ENCODE measurements at regions not wholly inside any gene's neighbourhood (a gene's known extent, or its start where the extent isn't known, plus 50 kb on each side); places are given as distances from the start of the nearest gene placed in this dataset.

GRCh38 chr3:78052746-78053145, 1012.8 kb downstream of the ROBO2 start:
- Histone ChIP-seq H3K36me3 (ENCODE audit: control insufficient read depth in 2 of 2, extremely low read depth in 1 of 2, insufficient read depth in 2 of 2, low read length in 2 of 2) (no peaks in the 10 kb centered on the region), H2AFZ (ENCODE audit: low read depth, low read length) (no peak overlapping the region), H3K4me2 (ENCODE audit: insufficient read depth, low read length) (no peak overlapping the region), H4K20me1 (replicated peaks; ENCODE audit: control insufficient read depth, extremely low read depth, insufficient read depth, low read length) (no peaks in the 10 kb centered on the region), H3K79me2 (ENCODE audit: control insufficient read depth, insufficient read depth, low read length) (no peaks in the 10 kb centered on the region), H3K9ac (replicated peaks; ENCODE audit: extremely low read depth, insufficient read depth, low read length) (no peak overlapping the region), H3K9me1 (replicated peaks; ENCODE audit: control insufficient read depth, extremely low read depth, insufficient read depth, low read length) (no peaks in the 10 kb centered on the region), H3K4me1 (ENCODE audit: control insufficient read depth, extremely low read depth, insufficient read depth, low read length) (no peaks in the 10 kb centered on the region), H3K9me3 (replicated peaks; ENCODE audit: control insufficient read depth, insufficient read depth, low read length) (no peaks in the 10 kb centered on the region), H3K27ac (ENCODE audit: insufficient read depth, low read depth, low read length) (no peak overlapping the region), H3K4me3 (replicated peaks in 1 of 3; ENCODE audit: insufficient read depth in 1 of 3, low read depth in 1 of 3, low read length in 3 of 3) (no peak overlapping the region), H3K27me3 (ENCODE audit: control insufficient read depth in 2 of 2, insufficient read depth in 2 of 2, low read length in 2 of 2) (no peaks in the 10 kb centered on the region)
- intact Hi-C loops (cut with micrococcal nuclease) (no loop called here), dilution Hi-C loops (cut with MboI; ENCODE audit: extremely low pct_ligation_motif_present, low sequenced_read_pairs) (no loop called here)
- POLR2A ChIA-PET = no interaction called here
- TF ChIP-seq, protein P1, sequence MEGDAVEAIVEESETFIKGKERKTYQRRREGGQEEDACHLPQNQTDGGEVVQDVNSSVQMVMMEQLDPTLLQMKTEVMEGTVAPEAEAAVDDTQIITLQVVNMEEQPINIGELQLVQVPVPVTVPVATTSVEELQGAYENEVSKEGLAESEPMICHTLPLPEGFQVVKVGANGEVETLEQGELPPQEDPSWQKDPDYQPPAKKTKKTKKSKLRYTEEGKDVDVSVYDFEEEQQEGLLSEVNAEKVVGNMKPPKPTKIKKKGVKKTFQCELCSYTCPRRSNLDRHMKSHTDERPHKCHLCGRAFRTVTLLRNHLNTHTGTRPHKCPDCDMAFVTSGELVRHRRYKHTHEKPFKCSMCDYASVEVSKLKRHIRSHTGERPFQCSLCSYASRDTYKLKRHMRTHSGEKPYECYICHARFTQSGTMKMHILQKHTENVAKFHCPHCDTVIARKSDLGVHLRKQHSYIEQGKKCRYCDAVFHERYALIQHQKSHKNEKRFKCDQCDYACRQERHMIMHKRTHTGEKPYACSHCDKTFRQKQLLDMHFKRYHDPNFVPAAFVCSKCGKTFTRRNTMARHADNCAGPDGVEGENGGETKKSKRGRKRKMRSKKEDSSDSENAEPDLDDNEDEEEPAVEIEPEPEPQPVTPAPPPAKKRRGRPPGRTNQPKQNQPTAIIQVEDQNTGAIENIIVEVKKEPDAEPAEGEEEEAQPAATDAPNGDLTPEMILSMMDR (IDR thresholded peaks at IDR 0.05; ENCODE audit: extremely low read depth in 1 of 2, insufficient read depth in 1 of 2, low read depth in 1 of 2, low read length in 2 of 2) = no peak
- TF ChIP-seq POLR2AphosphoS5 (IDR thresholded peaks at IDR 0.05; ENCODE audit: insufficient read depth, low read depth, low read length) (no peak), GATA2 (IDR thresholded peaks at IDR 0.05; ENCODE audit: insufficient read depth, insufficient read length, low read depth, low read length) (no peak)
- DNase-seq (ENCODE audit: low read depth, low spot score) (no peak), FAIRE-seq (no peak)
- BruUV-seq (replicated peaks) = no TSS peak
- CTCF ChIA-PET = no interaction called here

- ChIA-PET CTCF (no interaction called here), POLR2A (no interaction called here)
- no peak for FAIRE-seq
- Histone ChIP-seq H3K4me3 (replicated peaks in 1 of 3; ENCODE audit: insufficient read depth in 1 of 3, low read depth in 1 of 3, low read length in 3 of 3) (no peak overlapping the region), H3K27ac (ENCODE audit: insufficient read depth, low read depth, low read length) (no peak overlapping the region), H3K9me3 (replicated peaks; ENCODE audit: control insufficient read depth, insufficient read depth, low read length) (no peaks in the 10 kb centered on the region), H4K20me1 (replicated peaks; ENCODE audit: control insufficient read depth, extremely low read depth, insufficient read depth, low read length) (no peaks in the 10 kb centered on the region), H3K9me1 (replicated peaks; ENCODE audit: control insufficient read depth, extremely low read depth, insufficient read depth, low read length) (no peaks in the 10 kb centered on the region), H3K4me1 (ENCODE audit: control insufficient read depth, extremely low read depth, insufficient read depth, low read length) (no peaks in the 10 kb centered on the region), H3K4me2 (ENCODE audit: insufficient read depth, low read length) (no peak overlapping the region), H3K36me3 (ENCODE audit: control insufficient read depth in 2 of 2, extremely low read depth in 1 of 2, insufficient read depth in 2 of 2, low read length in 2 of 2) (no peaks in the 10 kb centered on the region), H3K9ac (replicated peaks; ENCODE audit: extremely low read depth, insufficient read depth, low read length) (no peak overlapping the region), H2AFZ (ENCODE audit: low read depth, low read length) (no peak overlapping the region), H3K79me2 (ENCODE audit: control insufficient read depth, insufficient read depth, low read length) (no peaks in the 10 kb centered on the region), H3K27me3 (ENCODE audit: control insufficient read depth in 2 of 2, insufficient read depth in 2 of 2, low read length in 2 of 2) (no peaks in the 10 kb centered on the region)
- dilution Hi-C loops (cut with MboI; ENCODE audit: extremely low pct_ligation_motif_present, low sequenced_read_pairs) (no loop called here), intact Hi-C loops (cut with micrococcal nuclease) (no loop called here)
- TF ChIP-seq GATA2 (IDR thresholded peaks at IDR 0.05; ENCODE audit: insufficient read depth, insufficient read length, low read depth, low read length) (no peak), POLR2AphosphoS5 (IDR thresholded peaks at IDR 0.05; ENCODE audit: insufficient read depth, low read depth, low read length) (no peak), EZH2 (IDR thresholded peaks at IDR 0.05; ENCODE audit: borderline replicate concordance, low read depth, low read length, severe bottlenecking) (no peak), MYC (IDR thresholded peaks at IDR 0.05; ENCODE audit: low read depth, low read length) (no peak), FOS (IDR thresholded peaks at IDR 0.05; ENCODE audit: borderline replicate concordance, insufficient read depth, low read length) (no peak), JUN (IDR thresholded peaks at IDR 0.05; ENCODE audit: borderline replicate concordance, insufficient read depth, insufficient read length, low read depth) (no peak), POLR2A (IDR thresholded peaks at IDR 0.05; ENCODE audit: low read depth, low read length) (no peak)
- TF ChIP-seq, protein P2, sequence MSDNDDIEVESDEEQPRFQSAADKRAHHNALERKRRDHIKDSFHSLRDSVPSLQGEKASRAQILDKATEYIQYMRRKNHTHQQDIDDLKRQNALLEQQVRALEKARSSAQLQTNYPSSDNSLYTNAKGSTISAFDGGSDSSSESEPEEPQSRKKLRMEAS (IDR thresholded peaks at IDR 0.05; ENCODE audit: insufficient read depth, insufficient read length) = no peak
- TF ChIP-seq, protein P1 (IDR thresholded peaks at IDR 0.05; ENCODE audit: extremely low read depth in 1 of 2, insufficient read depth in 1 of 2, low read depth in 1 of 2, low read length in 2 of 2) = no peak
- no TSS peak for BruUV-seq (replicated peaks)
- DNase-seq (ENCODE audit: low read depth, low spot score) = no peak
These were observed 1026.4 kb downstream of the ROBO2 start for GRCh38 chr3:78066287-78066686.

All from endothelial cell of umbilical vein (primary cell).